IMR-90 (cell line): ENCODE measurements at regions not wholly inside any gene's neighbourhood (a gene's known extent, or its start where the extent isn't known, plus 50 kb on each side); places are given as distances from the start of the nearest gene placed in this dataset.

Source experiments
- ATAC-seq: fragments of 200-7000 bp; cut with Tn5 transposase; 2 replicates; pipeline ENCODE4 v1.9.1; 2020; ENCODE audit warnings: low read depth, mild to moderate bottlenecking, moderate library complexity
- BruUV-seq: library from RNA; stranded (reverse); fragments of 400-500 nt; replicated peaks from 2 replicates; lab custom pipeline; 2021; lab: Mats Ljungman, UMichigan
- CTCF ChIA-PET: fragments of 300-600 bp; formaldehyde crosslinking; extraction: SDS; loops from one replicate; lab custom pipeline; 2021; ENCODE audit warnings: antibody characterized with exemption; lab: Yijun Ruan, JAX
- POLR2A ChIA-PET: fragments of 300-600 bp; sonication (Branson Sonifier 250); formaldehyde crosslinking; loops from one replicate; lab custom pipeline; 2022; ENCODE audit warnings: antibody characterized with exemption; ENCODE audit not compliant: unreplicated experiment; lab: Charles Lee
- DNase-seq: peaks from one replicate; pipeline ENCODE4 v3.0.0; 2013
- H2AFZ ChIP-seq: replicated peaks from 2 replicates; pipeline ENCODE3; 2013; ENCODE audit warnings: low read length, mild to moderate bottlenecking; ENCODE audit not compliant: poor library complexity
- H2AK5ac ChIP-seq: 2 replicates; pipeline ENCODE4 v1.6.1; 2013; ENCODE audit warnings: low read depth, low read length, inconsistent platforms
- H2AK9ac ChIP-seq: replicated peaks from 2 replicates; pipeline ENCODE3; 2013; ENCODE audit warnings: mild to moderate bottlenecking, low read depth, low read length, moderate library complexity; ENCODE audit not compliant: poor library complexity
- H2BK120ac ChIP-seq: 2 replicates; pipeline ENCODE4 v1.6.1; 2013; ENCODE audit warnings: low read depth, low read length, inconsistent platforms
- H2BK15ac ChIP-seq: 3 replicates; pipeline ENCODE4 v1.6.1; 2013; ENCODE audit warnings: low read depth, low read length, inconsistent platforms
- H2BK20ac ChIP-seq: 2 replicates; pipeline ENCODE4 v1.6.1; 2013; ENCODE audit warnings: low read depth, mild to moderate bottlenecking, inconsistent platforms, low read length, moderate library complexity
- H2BK5ac ChIP-seq: 2 replicates; pipeline ENCODE4 v1.6.1; 2013; ENCODE audit warnings: mild to moderate bottlenecking, low read depth, low read length, inconsistent platforms; ENCODE audit not compliant: poor library complexity, severe bottlenecking
- H3K14ac ChIP-seq: replicated peaks from 2 replicates; pipeline ENCODE4 v1.6.1; 2013; ENCODE audit warnings: low read depth, low read length, inconsistent platforms
- H3K18ac ChIP-seq: 2 replicates; pipeline ENCODE4 v1.6.1; 2013; ENCODE audit warnings: low read depth, low read length, control low read depth
- H3K23ac ChIP-seq: 2 replicates; pipeline ENCODE4 v1.6.1; 2013; ENCODE audit warnings: low read depth, low read length, inconsistent platforms
- H3K27ac ChIP-seq: 2 replicates; pipeline ENCODE4 v1.5.1; 2013; ENCODE audit warnings: mild to moderate bottlenecking, control low read depth, low read length; ENCODE audit not compliant: insufficient read depth
- H3K27me3 ChIP-seq: 2 replicates; pipeline ENCODE4 v1.6.1; 2013; ENCODE audit warnings: low read length; ENCODE audit not compliant: control insufficient read depth, insufficient read depth
- H3K36me3 ChIP-seq: 2 replicates; pipeline ENCODE4 v1.6.1; 2013; ENCODE audit warnings: low read length, mixed read lengths; ENCODE audit not compliant: control insufficient read depth, insufficient read depth
- H3K4ac ChIP-seq: 2 replicates; pipeline ENCODE4 v1.6.1; 2013; ENCODE audit warnings: low read depth, low read length, inconsistent platforms
- H3K4me1 ChIP-seq: 2 replicates; pipeline ENCODE4 v1.6.1; 2013; ENCODE audit warnings: low read length, mixed read lengths; ENCODE audit not compliant: control insufficient read depth, insufficient read depth
- H3K4me2 ChIP-seq: 2 replicates; pipeline ENCODE4 v1.6.1; 2013; ENCODE audit warnings: low read depth, mild to moderate bottlenecking, control low read depth, low read length, moderate library complexity
- H3K4me3 ChIP-seq: 2 replicates; pipeline ENCODE4 v1.5.1; 2013; ENCODE audit warnings: low read depth, mild to moderate bottlenecking, control low read depth, low read length, moderate library complexity; ENCODE audit not compliant: insufficient read depth
- H3K56ac ChIP-seq: 2 replicates; pipeline ENCODE4 v1.6.1; 2013; ENCODE audit warnings: low read length, inconsistent platforms; ENCODE audit not compliant: insufficient read depth; ENCODE audit errors: extremely low read depth
- H3K79me1 ChIP-seq, 2 experiments: 2 replicates each; pipeline ENCODE4 v1.6.1; 2013; ENCODE audit warnings: low read length in 2 of 2, inconsistent platforms in 1 of 2, low read depth in 1 of 2
- H3K9ac ChIP-seq: 2 replicates; pipeline ENCODE4 v1.6.1; 2013; ENCODE audit warnings: low read depth, low read length, control low read depth
- H3K9me1 ChIP-seq: 2 replicates; pipeline ENCODE4 v1.6.1; 2013; ENCODE audit warnings: low read length, inconsistent platforms; ENCODE audit not compliant: insufficient read depth
- H3K9me3 ChIP-seq: 2 replicates; pipeline ENCODE4 v1.6.1; 2013; ENCODE audit warnings: low read length; ENCODE audit not compliant: control insufficient read depth, insufficient read depth
- H4K20me1 ChIP-seq: 2 replicates; pipeline ENCODE4 v1.6.1; 2013; ENCODE audit warnings: low read length, inconsistent platforms; ENCODE audit not compliant: insufficient read depth
- H4K5ac ChIP-seq: 2 replicates; pipeline ENCODE4 v1.6.1; 2013; ENCODE audit warnings: mild to moderate bottlenecking, low read depth, low read length, control low read depth
- H4K8ac ChIP-seq, 2 experiments: 2 replicates each; pipeline ENCODE4 v1.6.1; 2013; ENCODE audit warnings: low read depth in 2 of 2, low read length in 2 of 2, control low read depth in 1 of 2, inconsistent platforms in 1 of 2
- H4K91ac ChIP-seq: 2 replicates; pipeline ENCODE4 v1.6.1; 2013; ENCODE audit warnings: low read depth, low read length, inconsistent platforms; ENCODE audit not compliant: insufficient read depth
- FOS ChIP-seq: fragments of 150-350 bp; IDR thresholded peaks from 2 replicates; pipeline ENCODE4 v1.6.1; 2016; ENCODE audit warnings: low read depth, low read length
- USF2 ChIP-seq: fragments of 150-350 bp; IDR thresholded peaks from 2 replicates; pipeline ENCODE4 v1.6.1; 2017; ENCODE audit warnings: mild to moderate bottlenecking, antibody characterized with exemption, low read length, low read depth
- WGBS, 2 experiments: methylation state at CpG; one replicate each; pipeline versions ENCODE4 v1.1.5 to v1.1.7; 2013; ENCODE audit warnings: missing lambda C conversion rate in 2 of 2; ENCODE audit not compliant: insufficient read length in 1 of 2; ENCODE audit errors: extremely low coverage in 2 of 2; 5-methylcytosine and 5-hydroxymethylcytosine counted together
- dilution Hi-C: fragments of 300-500 bp; cut with HindIII; formaldehyde crosslinking; loops from one replicate; pipeline ENCODE4 v1.14.3; 2018; ENCODE audit warnings: low sequenced_read_pairs; ENCODE audit not compliant: unreplicated experiment
- in situ Hi-C: fragments of 300-500 bp; cut with MboI; formaldehyde crosslinking; loops from 3 replicates; pipeline ENCODE4 v1.14.3; 2019; ENCODE audit warnings: low sequenced_read_pairs, inconsistent platforms, mixed read lengths
- intact Hi-C: fragments of 100-400 bp; cut with micrococcal nuclease; formaldehyde crosslinking; loops from 2 replicates; pipeline ENCODE4 v1.10.0; 2022

DNA sequence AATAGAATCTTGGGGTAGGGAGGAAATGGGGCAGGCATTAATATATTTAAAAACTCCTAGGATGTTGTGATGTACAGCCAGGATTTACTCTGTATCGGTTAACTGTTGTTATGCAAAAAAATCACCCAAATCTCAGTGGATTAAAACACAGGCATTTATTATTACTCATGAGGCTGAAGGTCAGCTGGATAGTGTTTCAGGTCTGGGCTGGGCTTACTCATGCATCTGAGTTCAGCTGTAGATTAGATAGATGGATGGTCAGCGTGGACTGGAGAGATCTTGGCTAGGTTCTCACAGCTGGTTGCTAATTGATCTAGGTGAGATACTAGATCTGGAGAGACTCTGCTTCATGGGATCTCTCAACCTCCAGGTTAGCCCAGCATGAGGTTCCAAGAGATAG is 131.4 kb downstream of the BTBD3 start:
- dilution Hi-C loops: no loop called here
- no peaks in the 10 kb centered on the region for H3K36me3 ChIP-seq
- no peak overlapping the region for H3K4me2 ChIP-seq

More for the DNA sequence above, 131.4 kb downstream of the BTBD3 start:
- TF ChIP-seq USF2: no peak
- TF ChIP-seq FOS: peak; percentile 68
- no peak overlapping the region for H4K5ac ChIP-seq
- H3K9me3 ChIP-seq: no peaks in the 10 kb centered on the region
- H2BK20ac ChIP-seq: 0 out of 2 replicates have a peak overlapping the region, but pooled peaks have one; percentile 37
- no peaks in the 10 kb centered on the region for H3K27me3 ChIP-seq
- intact Hi-C loops (no loop called here), in situ Hi-C loops (no loop called here)
- H3K27ac ChIP-seq: no peak overlapping the region
- H2BK5ac ChIP-seq: no peak overlapping the region
- H3K56ac ChIP-seq: no peak overlapping the region
- H4K91ac ChIP-seq: no peak overlapping the region
- no peaks in the 10 kb centered on the region for H4K20me1 ChIP-seq
- H4K8ac ChIP-seq: no peak overlapping the region
- ChIA-PET POLR2A (no interaction called here), CTCF (interaction anchor here (2.1 kb wide), 1 partner anchor 10 kb away, joined by 5 read pairs; no protein-coding TSS in a partner anchor)
- H2BK15ac ChIP-seq: 0 out of 3 replicates have a peak overlapping the region, but pooled peaks have one; percentile 25
- H3K14ac ChIP-seq: no peak overlapping the region; the same call in 1 of the 2 replicates
- no peak overlapping the region for H2AK9ac ChIP-seq
- WGBS, 2 experiments: no CpG with 5 or more reads among the region's 2 CpGs
- DNase-seq: peak; percentile 79
- no peak overlapping the region for H3K18ac ChIP-seq
- peak overlapping the region; percentile 50; the same call in 1 of the 2 replicates for H2AK5ac ChIP-seq
- peak; percentile 53 for ATAC-seq
- H3K79me1 ChIP-seq: no peaks in the 10 kb centered on the region; a peak in 1 of 4 replicates
- H3K9me1 ChIP-seq: peaks cover 14% of the 10 kb centered on the region
- H2BK120ac ChIP-seq: peak overlapping the region; percentile 7; the same call in 1 of the 2 replicates
- BruUV-seq: no TSS peak
- no peak overlapping the region for H3K9ac ChIP-seq
- H2AFZ ChIP-seq: no peak overlapping the region
- 0 out of 2 replicates have a peak overlapping the region, but pooled peaks have one; percentile 30 for H3K23ac ChIP-seq
- peaks cover 9% of the 10 kb centered on the region for H3K4me1 ChIP-seq
- no peak overlapping the region for H3K4ac ChIP-seq
- H3K4me3 ChIP-seq: no peak overlapping the region
